ENCODE measurements at regions not wholly inside any gene's neighbourhood (a gene's known extent, or its start where the extent isn't known, plus 50 kb on each side); places are given as distances from the start of the nearest gene placed in this dataset.

- no peak for DNase-seq
Observed at GRCh38 chr5:142473038-142473437, 148.2 kb upstream of the SPRY4 start.

DNA sequence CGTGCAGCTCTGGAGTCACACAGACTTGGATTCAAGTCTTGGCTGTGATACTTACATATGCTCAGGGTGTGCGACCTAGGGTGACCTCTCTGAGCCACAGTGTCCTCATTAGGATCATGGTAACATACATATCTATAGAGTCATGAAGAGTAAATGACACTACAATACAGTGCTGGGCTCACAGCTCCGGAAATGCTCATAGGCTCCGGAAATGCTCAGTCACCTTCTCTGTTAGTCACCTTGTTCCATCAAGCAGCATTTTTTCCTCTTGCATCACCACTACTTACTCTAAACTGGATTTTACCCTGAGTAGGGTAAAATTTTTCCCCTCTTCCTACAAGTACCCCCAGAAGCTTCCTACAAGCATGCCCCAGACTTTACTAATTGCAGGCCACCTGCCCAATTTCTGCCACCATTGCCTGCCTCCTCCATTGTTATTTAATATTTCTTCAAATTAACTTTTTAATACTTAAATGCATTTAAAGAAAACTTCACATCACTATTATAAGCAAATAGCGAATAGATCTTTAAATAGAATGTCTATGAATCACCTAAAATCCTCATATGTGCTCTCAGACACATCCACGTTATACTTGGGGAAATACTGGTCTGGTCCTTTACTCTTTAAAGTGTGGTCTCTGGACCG, 147.6 kb upstream of the SPRY4 start:
- DNase-seq: no peak

- DNase-seq: no peak
Observed at GRCh38 chr5:142466195-142466971, 141.6 kb upstream of the SPRY4 start.

- no peak for DNase-seq
Observed at GRCh38 chr5:142465476-142465875, 140.7 kb upstream of the SPRY4 start.

- no peak for DNase-seq
Observed at GRCh38 chr5:142463904-142464303, 139.1 kb upstream of the SPRY4 start.

- DNase-seq: no peak
Observed at GRCh38 chr5:142461028-142461590, 136.3 kb upstream of the SPRY4 start.

GRCh38 chr5:142459209-142459608, 134.4 kb upstream of the SPRY4 start:
- no peak for DNase-seq

DNA sequence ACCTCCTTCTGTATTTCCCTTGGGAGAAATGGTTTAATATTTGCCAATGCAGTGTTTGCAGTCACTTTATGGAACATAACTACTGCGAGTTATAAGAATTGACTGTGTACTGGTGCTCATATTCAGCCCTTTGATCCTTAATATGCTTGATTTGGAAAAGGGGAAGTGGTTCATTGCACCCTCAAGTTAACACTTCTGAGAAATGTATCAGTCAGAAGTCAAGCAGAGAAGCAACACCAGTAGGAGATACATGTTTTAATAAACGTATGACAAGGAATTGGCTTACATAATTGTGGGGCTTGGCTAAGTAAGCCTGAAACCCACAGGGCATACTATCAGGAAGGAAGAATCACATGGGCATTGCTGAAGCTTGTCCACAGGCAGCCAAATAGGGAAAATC, 131.0 kb upstream of the SPRY4 start:
- DNase-seq: no peak

- DNase-seq: no peak
Observed at GRCh38 chr5:142453932-142454331, 129.1 kb upstream of the SPRY4 start.

DNA sequence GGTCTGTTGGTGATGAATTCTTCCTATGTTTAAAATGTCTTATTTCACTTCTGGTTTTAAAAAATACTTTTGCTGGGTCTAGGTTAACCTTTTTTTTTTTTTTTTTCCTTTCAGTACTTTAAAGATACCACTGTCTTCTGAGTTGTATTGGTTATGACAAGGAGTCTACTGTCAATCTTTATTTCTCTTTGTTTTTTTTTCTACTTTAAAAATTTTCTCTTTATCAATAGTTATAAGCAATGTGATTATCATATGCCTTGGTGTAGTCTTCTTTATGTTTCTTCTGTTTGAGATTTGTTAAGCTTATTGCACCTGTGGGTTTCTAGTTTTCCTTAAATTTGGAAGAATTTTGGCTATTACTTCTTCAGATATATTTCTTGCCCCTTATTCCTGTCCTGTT, 125.6 kb upstream of the SPRY4 start:
- no peak for DNase-seq

DNA sequence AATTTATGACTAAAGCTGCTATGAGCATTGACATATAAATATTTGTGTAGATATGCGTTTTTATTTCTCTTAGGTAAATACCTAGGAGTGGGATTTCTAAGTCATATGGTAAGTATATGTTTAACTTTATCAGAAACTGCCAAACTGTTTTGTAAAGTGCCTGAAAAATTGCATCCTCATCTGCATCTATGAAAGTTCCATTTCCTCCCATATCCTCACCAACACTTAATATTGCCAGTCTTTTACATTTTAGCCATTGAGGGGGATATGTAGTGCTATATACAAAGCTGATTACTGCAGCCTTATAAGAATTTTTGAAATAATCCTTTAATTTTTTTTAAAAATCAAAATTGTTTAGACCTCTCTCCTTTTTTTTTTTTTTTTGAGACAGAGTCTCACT, 123.1 kb upstream of the SPRY4 start:
- DNase-seq: no peak

GRCh38 chr5:142446960-142447279, 122.1 kb upstream of the SPRY4 start:
- DNase-seq: no peak

DNA sequence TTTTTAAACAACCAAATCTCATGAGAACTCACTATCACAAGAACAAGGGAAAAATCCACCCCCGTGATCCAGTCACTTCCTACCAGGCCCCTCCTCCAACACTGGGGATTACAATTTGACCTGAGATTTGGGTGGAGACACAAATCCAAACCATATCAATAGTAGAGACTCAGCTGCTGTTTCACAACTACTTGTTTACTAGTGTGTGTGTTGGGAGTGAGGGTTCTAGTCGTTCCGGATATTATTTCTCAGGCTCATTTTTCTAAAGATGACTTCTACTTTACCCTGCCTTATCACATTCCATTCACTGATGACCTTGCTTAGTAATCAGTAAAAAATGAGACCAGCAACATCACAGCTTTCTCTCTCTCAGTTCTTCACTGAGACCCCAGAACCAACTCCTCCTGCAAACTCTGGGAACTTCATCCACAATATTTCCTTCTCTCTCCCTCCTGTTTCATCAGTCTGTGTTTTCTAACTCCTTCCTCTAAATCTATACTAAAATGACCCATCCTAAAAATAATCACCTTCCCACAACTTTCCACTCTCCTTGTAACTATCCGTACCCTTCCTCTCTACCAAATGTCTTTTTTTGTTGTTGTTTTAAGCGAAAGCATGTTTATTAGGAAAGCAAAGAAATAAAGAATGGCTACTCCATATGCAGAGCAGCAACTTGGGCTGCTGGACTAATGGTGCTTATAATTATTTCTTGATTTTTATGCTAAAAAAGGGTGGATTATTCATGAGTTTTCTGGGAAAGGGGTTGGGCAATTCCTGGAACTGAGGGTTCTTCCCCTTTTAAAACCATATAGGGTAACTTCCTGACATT, 121.5 kb upstream of the SPRY4 start:
- no peak for DNase-seq

DNA sequence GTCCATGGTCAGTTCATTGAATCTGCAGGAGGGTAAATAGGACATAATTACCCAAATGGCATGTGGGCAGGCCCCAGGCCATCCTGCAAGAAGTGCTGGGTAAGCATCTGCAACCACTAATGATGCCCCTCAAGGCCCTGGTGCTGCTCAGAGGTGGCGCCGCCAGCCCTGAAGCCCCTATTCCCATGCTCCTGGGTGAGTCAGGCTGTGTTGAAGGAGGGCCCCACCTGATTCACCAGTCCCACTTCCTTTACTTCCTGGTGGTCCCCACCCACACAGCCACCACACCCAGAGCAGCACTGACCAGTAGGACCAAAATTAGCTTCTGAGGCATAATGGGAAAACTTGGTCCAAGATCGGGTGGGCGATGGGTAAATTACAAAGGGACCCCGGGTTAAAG, 120.4 kb upstream of the SPRY4 start:
- no peak for DNase-seq

DNA sequence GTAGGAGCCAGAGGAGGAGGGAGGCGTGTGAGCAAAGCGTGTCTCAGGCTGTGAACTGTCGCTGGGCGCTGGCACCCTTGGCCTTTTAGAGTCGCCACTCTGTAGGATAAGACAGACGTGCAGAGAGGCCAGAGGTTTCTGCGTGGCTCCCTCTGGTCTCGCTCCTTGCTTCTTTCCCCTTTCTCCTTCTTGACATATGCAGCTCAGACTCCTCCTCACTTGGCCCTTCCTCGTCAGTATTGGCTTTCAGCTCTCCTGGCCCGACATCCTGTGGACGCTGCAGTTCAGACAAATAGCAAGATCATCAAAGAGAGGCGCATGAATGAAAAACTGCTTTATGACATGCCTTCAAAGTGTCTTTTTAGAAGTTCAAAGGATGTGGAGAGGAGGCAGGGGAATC, 116.8 kb upstream of the SPRY4 start:
- DNase-seq: no peak

DNA sequence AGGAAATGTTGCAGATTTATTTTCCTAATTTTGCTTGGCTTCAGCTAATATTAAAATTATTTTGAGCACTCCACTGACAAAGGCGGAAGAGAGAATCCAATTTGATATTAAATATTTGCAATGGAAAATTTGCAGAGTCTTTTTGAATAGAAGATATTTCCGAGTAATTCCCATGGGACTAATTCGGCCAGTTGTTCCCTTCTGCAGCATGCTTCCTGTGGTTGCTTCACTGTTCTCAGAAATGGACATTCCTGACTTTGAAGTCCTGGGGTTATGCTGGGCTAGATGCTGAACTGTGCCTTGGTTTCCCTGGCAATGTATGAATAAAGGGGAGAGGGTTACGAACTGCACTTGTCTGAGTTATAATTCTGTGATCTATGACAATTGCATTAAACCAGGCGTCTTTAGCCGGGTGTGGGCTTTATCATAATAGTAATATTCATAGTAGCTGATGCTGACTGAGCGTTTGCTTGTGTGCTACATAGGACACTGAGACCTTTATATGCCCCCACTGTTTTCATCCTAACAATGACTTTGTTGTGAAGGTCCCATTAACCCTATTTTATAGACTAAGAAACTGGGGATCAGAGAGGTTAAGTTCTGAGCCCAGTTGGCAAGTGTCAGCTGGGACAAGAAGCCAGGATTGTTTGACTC, 114.5 kb upstream of the SPRY4 start:
- no peak for DNase-seq

GRCh38 chr5:142438573-142438972, 113.8 kb upstream of the SPRY4 start:
- DNase-seq: no peak

- DNase-seq: no peak
Observed at GRCh38 chr5:142437563-142437962, 112.7 kb upstream of the SPRY4 start.

- DNase-seq: no peak
Observed at GRCh38 chr5:142435410-142436115, 110.7 kb upstream of the SPRY4 start.

- no peak for DNase-seq
Observed at GRCh38 chr5:142434322-142434612, 109.4 kb upstream of the SPRY4 start.

DNA sequence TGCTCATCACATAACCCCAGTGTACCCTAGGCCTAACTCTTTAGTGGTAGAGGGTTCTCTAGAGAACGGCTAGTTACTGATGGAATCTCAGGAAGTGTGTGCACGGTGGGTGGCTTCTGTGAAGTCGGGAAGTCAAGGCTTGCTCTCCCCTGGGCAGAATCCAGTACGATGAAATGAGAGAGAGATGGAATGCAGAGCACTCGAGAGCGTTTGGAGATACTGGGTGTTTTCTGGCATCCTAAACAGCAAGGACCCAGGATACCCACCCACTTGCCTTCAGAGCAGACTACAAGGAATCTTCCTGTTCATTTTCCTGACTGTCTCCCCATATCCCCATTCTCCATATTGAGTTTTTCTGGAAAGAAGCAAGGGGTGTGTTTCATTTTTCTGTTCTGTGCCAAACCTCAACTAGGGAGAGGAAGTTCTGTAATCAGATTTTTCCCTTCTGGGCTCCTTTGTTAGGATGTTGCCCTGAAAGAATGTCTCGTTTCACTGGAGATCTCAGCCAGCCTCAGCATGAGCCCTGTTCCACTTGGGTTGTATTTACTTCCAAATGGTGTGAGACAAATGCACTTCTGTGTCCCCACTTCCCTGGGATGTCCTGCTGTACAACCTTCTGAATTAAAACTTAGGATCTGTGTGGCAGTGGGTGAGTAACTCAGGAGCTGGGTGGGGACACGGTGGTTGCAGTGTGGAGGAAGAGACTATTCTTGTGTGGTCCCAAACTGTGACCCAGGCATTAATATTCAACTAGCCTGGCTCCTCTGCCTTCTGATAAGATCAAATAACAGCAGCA, 108.9 kb upstream of the SPRY4 start:
- DNase-seq: no peak

DNA sequence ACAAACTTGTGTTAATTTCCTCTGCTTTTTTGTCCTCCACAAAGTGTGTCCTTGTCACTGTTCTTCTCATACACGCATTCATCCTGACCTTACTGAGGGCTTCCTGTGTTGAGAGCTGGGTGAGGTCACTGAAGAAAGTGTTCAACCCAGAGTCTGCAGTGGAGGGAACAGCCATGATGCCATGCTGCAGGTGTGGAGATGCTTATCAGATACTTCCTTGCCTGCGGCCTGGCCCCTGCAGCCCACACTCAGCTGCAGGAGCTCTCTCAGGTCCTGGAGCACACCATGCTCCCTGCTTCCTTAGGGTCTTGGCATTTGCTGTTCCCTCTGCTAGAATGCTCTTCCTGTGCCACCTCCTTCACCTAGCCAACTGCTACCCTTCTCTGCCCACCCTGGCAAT, 108.1 kb upstream of the SPRY4 start:
- DNase-seq: peak; percentile 66
